Activated T-cell treated with anti-CD3 and anti-CD28 coated beads, Interleukin-2, amount 50 U/mL, for 24 hours (primary cell): ENCODE measurements at regions not wholly inside any gene's neighbourhood (a gene's known extent, or its start where the extent isn't known, plus 50 kb on each side); places are given as distances from the start of the nearest gene placed in this dataset.
A peak's percentile ranks its signal among the peaks of the same experiment; 100 is the strongest.

Experiments
- DNase-seq: peaks from one replicate; pipeline ENCODE4 v3.0.0-alpha.2; 2020
- H3K27ac Mint-ChIP-seq: 2 replicates; pipeline ENCODE4 v1.8.0; 2020; ENCODE audit warnings: mild to moderate bottlenecking, mixed read lengths
- H3K27me3 Mint-ChIP-seq: 2 replicates; pipeline ENCODE4 v1.8.0; 2020; ENCODE audit warnings: mixed read lengths
- H3K36me3 Mint-ChIP-seq: 2 replicates; pipeline ENCODE4 v1.8.0; 2020; ENCODE audit warnings: low read depth, mixed read lengths
- H3K4me1 Mint-ChIP-seq: 2 replicates; pipeline ENCODE4 v1.8.0; 2020; ENCODE audit warnings: low read depth, mixed read lengths
- H3K4me3 Mint-ChIP-seq: 2 replicates; pipeline ENCODE4 v1.8.0; 2020; ENCODE audit warnings: mild to moderate bottlenecking, moderate library complexity, mixed read lengths
- H3K9me3 Mint-ChIP-seq: 2 replicates; pipeline ENCODE4 v1.8.0; 2020; ENCODE audit warnings: mixed read lengths

GRCh38 chr4:56129431-56129861, 180.7 kb downstream of the CEP135 start:
- Mint-ChIP-seq H3K27ac (no peak overlapping the region), H3K4me3 (no peak overlapping the region), H3K9me3 (no peaks in the 10 kb centered on the region), H3K4me1 (no peaks in the 10 kb centered on the region), H3K27me3 (peaks cover 6% of the 10 kb centered on the region), H3K36me3 (no peaks in the 10 kb centered on the region)
- peak; percentile 33 for DNase-seq

GRCh38 chr4:56128213-56128612, 179.5 kb downstream of the CEP135 start:
- H3K27ac Mint-ChIP-seq, result no peak overlapping the region
- no peak for DNase-seq

GRCh38 chr4:56127716-56128115, 179.0 kb downstream of the CEP135 start:
- DNase-seq, result no peak
- Mint-ChIP-seq H3K36me3 (no peaks in the 10 kb centered on the region), H3K27me3 (peaks cover 6% of the 10 kb centered on the region), H3K27ac (no peak overlapping the region), H3K4me3 (no peak overlapping the region), H3K9me3 (no peaks in the 10 kb centered on the region), H3K4me1 (no peaks in the 10 kb centered on the region)

More at GRCh38 chr4:56128213-56128612, 179.5 kb downstream of the CEP135 start:
- no peaks in the 10 kb centered on the region for H3K4me1 Mint-ChIP-seq
- H3K4me3 Mint-ChIP-seq, result no peak overlapping the region
- H3K9me3 Mint-ChIP-seq, result no peaks in the 10 kb centered on the region
- H3K36me3 Mint-ChIP-seq, result no peaks in the 10 kb centered on the region
- peaks cover 6% of the 10 kb centered on the region for H3K27me3 Mint-ChIP-seq

GRCh38 chr4:56123547-56123946, 174.8 kb downstream of the CEP135 start:
- peaks cover 12% of the 10 kb centered on the region for H3K27me3 Mint-ChIP-seq
- H3K9me3 Mint-ChIP-seq, result no peaks in the 10 kb centered on the region
- H3K36me3 Mint-ChIP-seq, result no peaks in the 10 kb centered on the region
- H3K4me1 Mint-ChIP-seq, result no peaks in the 10 kb centered on the region
- no peak overlapping the region for H3K27ac Mint-ChIP-seq
- H3K4me3 Mint-ChIP-seq, result no peak overlapping the region
- no peak for DNase-seq

- Mint-ChIP-seq H3K4me1 (no peaks in the 10 kb centered on the region), H3K9me3 (no peaks in the 10 kb centered on the region), H3K27me3 (peaks cover 12% of the 10 kb centered on the region), H3K36me3 (no peaks in the 10 kb centered on the region), H3K4me3 (no peak overlapping the region), H3K27ac (no peak overlapping the region)
- no peak for DNase-seq
Observed at GRCh38 chr4:56123051-56123450, 174.3 kb downstream of the CEP135 start.

GRCh38 chr4:56118845-56119244, 170.1 kb downstream of the CEP135 start:
- H3K27me3 Mint-ChIP-seq, result peaks cover 5% of the 10 kb centered on the region
- H3K27ac Mint-ChIP-seq, result no peak overlapping the region
- H3K36me3 Mint-ChIP-seq, result no peaks in the 10 kb centered on the region
- peaks cover 2% of the 10 kb centered on the region for H3K4me1 Mint-ChIP-seq
- H3K4me3 Mint-ChIP-seq, result no peak overlapping the region
- DNase-seq, result no peak
- H3K9me3 Mint-ChIP-seq, result no peaks in the 10 kb centered on the region

- DNase-seq, result no peak
- Mint-ChIP-seq H3K27me3 (peaks cover 5% of the 10 kb centered on the region), H3K27ac (no peak overlapping the region), H3K4me3 (no peak overlapping the region), H3K36me3 (no peaks in the 10 kb centered on the region), H3K4me1 (peaks cover 2% of the 10 kb centered on the region), H3K9me3 (no peaks in the 10 kb centered on the region)
Observed at GRCh38 chr4:56118055-56118454, 169.3 kb downstream of the CEP135 start.

- peaks cover 5% of the 10 kb centered on the region for H3K4me1 Mint-ChIP-seq
- H3K9me3 Mint-ChIP-seq, result no peaks in the 10 kb centered on the region
- H3K4me3 Mint-ChIP-seq, result no peak overlapping the region
- H3K27ac Mint-ChIP-seq, result no peak overlapping the region
- H3K27me3 Mint-ChIP-seq, result peaks cover 6% of the 10 kb centered on the region
- DNase-seq, result no peak
- no peaks in the 10 kb centered on the region for H3K36me3 Mint-ChIP-seq
Observed at GRCh38 chr4:56115898-56116297, 167.2 kb downstream of the CEP135 start.

- Mint-ChIP-seq H3K27me3 (peaks cover 4% of the 10 kb centered on the region), H3K4me3 (no peak overlapping the region), H3K27ac (no peak overlapping the region), H3K4me1 (peaks cover 12% of the 10 kb centered on the region), H3K36me3 (no peaks in the 10 kb centered on the region), H3K9me3 (no peaks in the 10 kb centered on the region)
- DNase-seq, result no peak
Observed at GRCh38 chr4:56112377-56112776, 163.6 kb downstream of the CEP135 start.

- no peak overlapping the region for H3K27ac Mint-ChIP-seq
- H3K36me3 Mint-ChIP-seq, result no peaks in the 10 kb centered on the region
- DNase-seq, result no peak
- H3K4me1 Mint-ChIP-seq, result peaks cover 10% of the 10 kb centered on the region
- no peak overlapping the region for H3K4me3 Mint-ChIP-seq
- H3K9me3 Mint-ChIP-seq, result no peaks in the 10 kb centered on the region
- H3K27me3 Mint-ChIP-seq, result no peaks in the 10 kb centered on the region
Observed at GRCh38 chr4:56106180-56107147, 157.7 kb downstream of the CEP135 start.

GRCh38 chr4:56104188-56104587, 155.4 kb downstream of the CEP135 start:
- Mint-ChIP-seq H3K36me3 (no peaks in the 10 kb centered on the region), H3K27ac (no peak overlapping the region), H3K9me3 (no peaks in the 10 kb centered on the region), H3K27me3 (no peaks in the 10 kb centered on the region), H3K4me1 (no peaks in the 10 kb centered on the region), H3K4me3 (no peak overlapping the region)
- no peak for DNase-seq

- Mint-ChIP-seq H3K9me3 (no peaks in the 10 kb centered on the region), H3K27ac (no peak overlapping the region), H3K36me3 (no peaks in the 10 kb centered on the region), H3K4me1 (no peaks in the 10 kb centered on the region), H3K4me3 (no peak overlapping the region), H3K27me3 (no peaks in the 10 kb centered on the region)
- DNase-seq, result no peak
Observed at GRCh38 chr4:56102601-56103000, 153.9 kb downstream of the CEP135 start.

- H3K9me3 Mint-ChIP-seq, result no peaks in the 10 kb centered on the region
- no peaks in the 10 kb centered on the region for H3K27me3 Mint-ChIP-seq
- H3K4me1 Mint-ChIP-seq, result no peaks in the 10 kb centered on the region
- H3K27ac Mint-ChIP-seq, result no peak overlapping the region
- H3K4me3 Mint-ChIP-seq, result no peak overlapping the region
- H3K36me3 Mint-ChIP-seq, result no peaks in the 10 kb centered on the region
- no peak for DNase-seq
Observed at GRCh38 chr4:56099378-56099786, 150.6 kb downstream of the CEP135 start.

GRCh38 chr4:56093576-56093975, 144.8 kb downstream of the CEP135 start:
- Mint-ChIP-seq H3K27me3 (peaks cover 10% of the 10 kb centered on the region), H3K27ac (no peak overlapping the region), H3K36me3 (no peaks in the 10 kb centered on the region), H3K4me3 (no peak overlapping the region), H3K4me1 (no peaks in the 10 kb centered on the region), H3K9me3 (no peaks in the 10 kb centered on the region)
- no peak for DNase-seq

GRCh38 chr4:56092540-56092939, 143.8 kb downstream of the CEP135 start:
- H3K4me1 Mint-ChIP-seq, result no peaks in the 10 kb centered on the region
- H3K27ac Mint-ChIP-seq, result no peak overlapping the region
- H3K4me3 Mint-ChIP-seq, result no peak overlapping the region
- no peaks in the 10 kb centered on the region for H3K36me3 Mint-ChIP-seq
- peaks cover 10% of the 10 kb centered on the region for H3K27me3 Mint-ChIP-seq
- H3K9me3 Mint-ChIP-seq, result no peaks in the 10 kb centered on the region
- no peak for DNase-seq
